ENCODE measurements at regions not wholly inside any gene's neighbourhood (a gene's known extent, or its start where the extent isn't known, plus 50 kb on each side); places are given as distances from the start of the nearest gene placed in this dataset.

GRCh38 chr1:61533546-61533945, 191.4 kb downstream of the TM2D1 start:
- Histone ChIP-seq H2BK120ac (replicated peaks; ENCODE audit: low read depth, low read length) (no peak overlapping the region), H4K8ac (ENCODE audit: extremely low read depth, insufficient read depth, low read length) (no peak overlapping the region), H4K20me1 (replicated peaks in 1 of 2; ENCODE audit: control insufficient read depth in 1 of 2, insufficient read depth in 2 of 2, low read length in 2 of 2) (no peaks in the 10 kb centered on the region), H3K9me3 (ENCODE audit: insufficient read depth in 2 of 2, low read depth in 1 of 2, low read length in 1 of 2) (no peaks in the 10 kb centered on the region), H3K4me2 (ENCODE audit: insufficient read depth in 1 of 2, low read depth in 2 of 2, low read length in 2 of 2) (no peak overlapping the region), H3K9ac (replicated peaks in 1 of 4; ENCODE audit: extremely low read depth in 1 of 4, low read depth in 3 of 4, low read length in 3 of 4) (no peak overlapping the region), H3K36me3 (ENCODE audit: control insufficient read depth in 2 of 4, insufficient read depth in 4 of 4, low read length in 3 of 4) (no peaks in the 10 kb centered on the region), H3K23ac (ENCODE audit: insufficient read length) (no peak overlapping the region), H4K5ac (ENCODE audit: insufficient read length, low read depth, low read length) (no peak overlapping the region), H2BK5ac (ENCODE audit: low read depth, low read length) (no peak overlapping the region), H3K56ac (replicated peaks; ENCODE audit: insufficient read length, low read depth, low read length) (no peak overlapping the region), H3K4me3 (ENCODE audit: extremely low read depth in 1 of 4, insufficient read depth in 2 of 4, low read depth in 3 of 4, low read length in 4 of 4) (no peak overlapping the region), H3K79me1 (ENCODE audit: low read depth, low read length) (no peaks in the 10 kb centered on the region), H3K23me2 (ENCODE audit: low read depth, low read length) (no peaks in the 10 kb centered on the region), H2AFZ (ENCODE audit: low read length) (no peak overlapping the region), H3K27me3 (replicated peaks in 1 of 4; ENCODE audit: control insufficient read depth in 3 of 4, extremely low read depth in 1 of 4, insufficient read depth in 3 of 4, low read length in 3 of 4) (no peaks in the 10 kb centered on the region), H2AK5ac (ENCODE audit: low read depth, low read length) (no peak overlapping the region), H3K14ac (ENCODE audit: insufficient read length) (no peak overlapping the region), H3K79me2 (ENCODE audit: control insufficient read depth in 1 of 2, insufficient read depth in 2 of 2, low read length in 2 of 2) (no peaks in the 10 kb centered on the region), H3K27ac (ENCODE audit: low read depth, low read length) (no peak overlapping the region), H3K4me1 (replicated peaks in 1 of 4; ENCODE audit: control insufficient read depth in 3 of 4, insufficient read depth in 4 of 4, low read length in 3 of 4) (no peaks in the 10 kb centered on the region), H2BK12ac (ENCODE audit: low read depth, low read length) (no peak overlapping the region), H2BK15ac (ENCODE audit: low read length) (no peak overlapping the region), H3K18ac (ENCODE audit: extremely low read depth, low read length) (no peak overlapping the region), H3K4ac (replicated peaks; ENCODE audit: insufficient read length, low read depth, low read length) (no peak overlapping the region), H4K91ac (replicated peaks; ENCODE audit: insufficient read length, low read length) (no peak overlapping the region), H2BK20ac (ENCODE audit: low read length) (no peak overlapping the region)
- DNase-seq (ENCODE audit: low read depth in 1 of 2, low spot score in 2 of 2) (no peak), FAIRE-seq (no peak)
- CTCF ChIA-PET (ENCODE audit: partially characterized antibody), result interaction anchor here (0.9 kb wide), 1 partner anchor 13 kb away, joined by 4 read pairs; no protein-coding TSS in a partner anchor
- POLR2A ChIA-PET (ENCODE audit: partially characterized antibody), result no interaction called here
- WGBS, 2 experiments (ENCODE audit: extremely low coverage in 1 of 2, insufficient coverage in 1 of 2, insufficient read length in 1 of 2, insufficient replicate concordance in 2 of 2, low coverage in 1 of 2, low lambda C conversion rate in 2 of 2, missing lambda C conversion rate in 1 of 2), result 84% methylated on average over 1 of the region's 1 CpG; no CpG with 5 or more reads in 1 of the 2 experiments
- TF ChIP-seq FOSL1 (IDR thresholded peaks at IDR 0.05; ENCODE audit: insufficient read depth, low read depth, low read length) (no peak), CTCF (IDR thresholded peaks at IDR 0.05; ENCODE audit: control extremely low read depth in 1 of 3, insufficient read depth in 1 of 3, low read depth in 1 of 3, low read length in 3 of 3) (no peak), TEAD4 (IDR thresholded peaks at IDR 0.05; ENCODE audit: low read depth, low read length) (no peak), JUND (IDR thresholded peaks at IDR 0.05; ENCODE audit: low read length) (no peak), YY1 (IDR thresholded peaks at IDR 0.05; ENCODE audit: low read depth, low read length) (no peak), TCF12 (IDR thresholded peaks at IDR 0.05; ENCODE audit: low read depth, low read length) (no peak), TAF1 (IDR thresholded peaks at IDR 0.05; ENCODE audit: low read depth, low read length) (no peak), CEBPB (IDR thresholded peaks at IDR 0.05; ENCODE audit: low read depth, low read length) (no peak), EP300 (IDR thresholded peaks at IDR 0.05; ENCODE audit: borderline replicate concordance in 1 of 2, low read depth in 2 of 2, low read length in 2 of 2) (no peak), CBX5 (IDR thresholded peaks at IDR 0.05; ENCODE audit: low read depth, low read length) (no peak), SAP30 (IDR thresholded peaks at IDR 0.05; ENCODE audit: insufficient read depth, insufficient replicate concordance, low read length) (no peak), KDM5A (IDR thresholded peaks at IDR 0.05; ENCODE audit: low read length) (no peak), MAFK (IDR thresholded peaks at IDR 0.05; ENCODE audit: low read depth, low read length) (no peak)
